T47D (cell line): ENCODE measurements at regions not wholly inside any gene's neighbourhood (a gene's known extent, or its start where the extent isn't known, plus 50 kb on each side); places are given as distances from the start of the nearest gene placed in this dataset.
A peak's percentile ranks its signal among the peaks of the same experiment; 100 is the strongest.
"Not testable (repeated sequence)": the region's sequence is repeated elsewhere in the genome, so short reads cannot be mapped to it uniquely, and the experiment has no call there.

Experiments used
- DNase-seq, 2 experiments: peaks; one replicate each; pipeline versions ENCODE4 v3.0.0 to v3.0.0-alpha.2; 2011 to 2012; ENCODE audit warnings: low read depth in 1 of 2, low spot score in 1 of 2
- JUND ChIP-seq: IDR thresholded peaks from 2 replicates; pipeline ENCODE4 v1.6.1; 2012; ENCODE audit warnings: low read depth
- in situ Hi-C: cut with HindIII; loops from 2 replicates; pipeline ENCODE4 v1.10.0; 2016; ENCODE audit warnings: low sequenced_read_pairs, low pct_unique_long_range_greater_than_20kb

- DNase-seq: no peak
- no peak for TF ChIP-seq JUND
- in situ Hi-C loops: no loop called here
Measured at GRCh38 chr4:114250439-114250891, 271.0 kb upstream of the ARSJ start.

GRCh38 chr4:114251020-114251419 is 271.6 kb upstream of the ARSJ start:
- TF ChIP-seq JUND: no peak
- no peak for DNase-seq
- in situ Hi-C loops: no loop called here

GRCh38 chr4:114252499-114252898 is 273.1 kb upstream of the ARSJ start:
- in situ Hi-C loops: no loop called here
- TF ChIP-seq JUND: no peak
- no peak for DNase-seq

- in situ Hi-C loops: no loop called here
Measured at GRCh38 chr4:114257501-114257900, 278.1 kb upstream of the ARSJ start.

GRCh38 chr4:114262421-114262820 is 283.0 kb upstream of the ARSJ start:
- in situ Hi-C loops, DNase-seq: not testable (repeated sequence)

More at GRCh38 chr4:114257501-114257900, 278.1 kb upstream of the ARSJ start:
- no peak for TF ChIP-seq JUND
- DNase-seq: no peak

- DNase-seq: no peak
- in situ Hi-C loops: no loop called here
- TF ChIP-seq JUND: no peak
Measured at GRCh38 chr4:114263233-114263632, 283.8 kb upstream of the ARSJ start.

- no peak for TF ChIP-seq JUND
- DNase-seq: no peak
- in situ Hi-C loops: no loop called here
Measured at GRCh38 chr4:114264452-114264851, 285.0 kb upstream of the ARSJ start.

GRCh38 chr4:114264877-114265291 is 285.4 kb upstream of the ARSJ start:
- TF ChIP-seq JUND: no peak
- in situ Hi-C loops: no loop called here
- DNase-seq: peak in 1 of 2 experiments; percentile 41

GRCh38 chr4:114265342-114265741 is 285.9 kb upstream of the ARSJ start:
- in situ Hi-C loops: no loop called here
- peak in 1 of 2 experiments; percentile 13 for DNase-seq
- no peak for TF ChIP-seq JUND

GRCh38 chr4:114267976-114268375 is 288.5 kb upstream of the ARSJ start:
- in situ Hi-C loops: no loop called here
- DNase-seq: no peak
- no peak for TF ChIP-seq JUND

- in situ Hi-C loops: no loop called here
- no peak for TF ChIP-seq JUND
- DNase-seq: no peak
Measured at GRCh38 chr4:114271031-114271430, 291.6 kb upstream of the ARSJ start.

- TF ChIP-seq JUND: no peak
- DNase-seq: peak in 1 of 2 experiments; percentile 9
- in situ Hi-C loops: no loop called here
Measured at GRCh38 chr4:114272226-114272625, 292.8 kb upstream of the ARSJ start.

- no peak for DNase-seq
- in situ Hi-C loops: no loop called here
- TF ChIP-seq JUND: no peak
Measured at GRCh38 chr4:114273238-114273637, 293.8 kb upstream of the ARSJ start.

- DNase-seq: no peak
- TF ChIP-seq JUND: no peak
- in situ Hi-C loops: no loop called here
Measured at GRCh38 chr4:114277690-114278089, 298.2 kb upstream of the ARSJ start.

- in situ Hi-C loops: no loop called here
Measured at GRCh38 chr4:114279066-114279465, 299.6 kb upstream of the ARSJ start.

More at GRCh38 chr4:114279066-114279465, 299.6 kb upstream of the ARSJ start:
- DNase-seq: no peak
- no peak for TF ChIP-seq JUND
